ENCODE measurements at regions not wholly inside any gene's neighbourhood (a gene's known extent, or its start where the extent isn't known, plus 50 kb on each side); places are given as distances from the start of the nearest gene placed in this dataset.
A peak's percentile ranks its signal among the peaks of the same experiment; 100 is the strongest.

DNA sequence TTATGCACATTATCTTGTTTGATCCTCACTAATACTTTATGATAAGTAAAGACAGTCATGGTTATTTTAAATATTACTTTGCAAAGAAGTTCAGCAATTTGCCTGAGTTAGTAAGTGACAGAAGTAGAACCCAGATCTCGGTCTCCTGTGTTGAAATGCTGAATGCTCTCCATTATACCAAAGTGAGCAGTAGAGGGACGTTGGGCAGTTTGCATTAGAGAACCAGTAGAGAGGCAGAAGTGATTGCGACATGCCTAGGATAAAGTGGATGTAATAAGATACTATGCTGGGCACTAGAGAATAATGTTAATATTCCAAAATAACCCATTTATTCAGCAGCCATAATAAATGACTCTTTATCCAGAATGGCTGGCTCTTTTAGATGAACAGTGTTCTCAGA, 201.0 kb downstream of the PMAIP1 start:
- no peak for DNase-seq (ENCODE audit: low read depth)
- H3K4me3 ChIP-seq (ENCODE audit: low read depth, low read length): no peak overlapping the region
- TF ChIP-seq, protein P1, sequence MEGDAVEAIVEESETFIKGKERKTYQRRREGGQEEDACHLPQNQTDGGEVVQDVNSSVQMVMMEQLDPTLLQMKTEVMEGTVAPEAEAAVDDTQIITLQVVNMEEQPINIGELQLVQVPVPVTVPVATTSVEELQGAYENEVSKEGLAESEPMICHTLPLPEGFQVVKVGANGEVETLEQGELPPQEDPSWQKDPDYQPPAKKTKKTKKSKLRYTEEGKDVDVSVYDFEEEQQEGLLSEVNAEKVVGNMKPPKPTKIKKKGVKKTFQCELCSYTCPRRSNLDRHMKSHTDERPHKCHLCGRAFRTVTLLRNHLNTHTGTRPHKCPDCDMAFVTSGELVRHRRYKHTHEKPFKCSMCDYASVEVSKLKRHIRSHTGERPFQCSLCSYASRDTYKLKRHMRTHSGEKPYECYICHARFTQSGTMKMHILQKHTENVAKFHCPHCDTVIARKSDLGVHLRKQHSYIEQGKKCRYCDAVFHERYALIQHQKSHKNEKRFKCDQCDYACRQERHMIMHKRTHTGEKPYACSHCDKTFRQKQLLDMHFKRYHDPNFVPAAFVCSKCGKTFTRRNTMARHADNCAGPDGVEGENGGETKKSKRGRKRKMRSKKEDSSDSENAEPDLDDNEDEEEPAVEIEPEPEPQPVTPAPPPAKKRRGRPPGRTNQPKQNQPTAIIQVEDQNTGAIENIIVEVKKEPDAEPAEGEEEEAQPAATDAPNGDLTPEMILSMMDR (IDR thresholded peaks at IDR 0.05; ENCODE audit: insufficient read depth, low read length): no peak

DNA sequence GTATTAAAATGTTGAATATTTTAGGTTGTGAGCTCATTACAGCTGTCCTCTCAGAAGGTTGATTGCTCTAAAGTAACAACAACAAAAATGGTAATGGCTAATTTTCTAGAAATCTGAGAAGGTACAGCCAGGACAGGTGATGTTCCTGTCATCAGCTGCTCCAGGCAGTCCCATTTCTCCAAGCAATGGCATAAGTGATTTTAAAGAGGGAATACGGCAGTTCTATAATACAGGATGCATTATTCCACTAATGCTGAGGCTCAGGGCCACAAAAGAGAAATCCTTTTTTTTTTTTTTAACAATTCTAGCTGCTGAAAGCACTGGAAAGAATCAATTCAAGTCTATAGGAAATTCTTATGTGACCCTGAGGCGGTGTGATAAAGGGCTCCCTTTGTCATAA, 199.9 kb downstream of the PMAIP1 start:
- TF ChIP-seq, protein P1 (IDR thresholded peaks at IDR 0.05; ENCODE audit: insufficient read depth, low read length): no peak
- no peak overlapping the region for H3K4me3 ChIP-seq (ENCODE audit: low read depth, low read length)
- DNase-seq (ENCODE audit: low read depth): no peak

DNA sequence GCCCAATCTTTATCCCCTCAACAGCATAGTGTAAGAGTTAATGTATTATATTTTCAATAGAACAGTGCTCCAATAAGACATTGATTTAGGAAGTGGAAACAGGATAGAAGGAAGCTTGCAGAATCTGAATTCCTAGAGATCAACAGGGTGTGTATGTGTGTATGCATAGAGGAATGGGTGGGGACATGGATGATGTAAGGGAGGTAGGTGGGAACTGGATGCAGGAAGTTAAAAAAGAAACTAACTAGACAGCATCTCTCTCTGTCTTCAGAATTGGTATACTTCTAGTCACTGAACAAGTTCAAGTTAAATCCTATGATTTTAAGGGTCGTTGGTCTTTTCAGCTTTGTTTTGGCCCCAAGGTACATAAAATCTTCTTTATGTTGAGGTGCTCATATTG, 196.6 kb downstream of the PMAIP1 start:
- peak; percentile 12 for DNase-seq (ENCODE audit: low read depth)
- TF ChIP-seq, protein P1 (IDR thresholded peaks at IDR 0.05; ENCODE audit: insufficient read depth, low read length): no peak
- no peak overlapping the region for H3K4me3 ChIP-seq (ENCODE audit: low read depth, low read length)

DNA sequence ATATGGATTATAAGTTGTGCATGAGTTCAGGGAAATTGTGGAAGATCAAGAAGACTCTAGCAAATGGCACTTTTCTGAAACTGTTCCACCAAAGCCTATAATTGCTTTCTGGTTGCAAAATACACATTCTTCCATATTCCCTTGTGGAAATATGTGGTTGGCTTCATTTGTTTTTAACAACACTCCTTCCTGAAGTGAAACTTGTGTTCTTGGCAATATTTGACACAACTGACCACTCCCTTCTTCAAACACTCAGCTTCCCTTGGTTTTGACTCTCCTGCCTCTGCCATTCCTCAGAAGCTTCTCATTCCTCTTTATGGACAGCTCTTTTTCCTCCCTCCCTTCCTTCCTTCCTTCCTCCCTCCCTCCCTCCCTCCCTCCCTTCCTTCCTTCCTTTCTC, 192.3 kb downstream of the PMAIP1 start:
- no peak overlapping the region for H3K4me3 ChIP-seq (ENCODE audit: low read depth, low read length)
- DNase-seq (ENCODE audit: low read depth): peak; percentile 16
- TF ChIP-seq, protein P1 (IDR thresholded peaks at IDR 0.05; ENCODE audit: insufficient read depth, low read length): no peak

DNA sequence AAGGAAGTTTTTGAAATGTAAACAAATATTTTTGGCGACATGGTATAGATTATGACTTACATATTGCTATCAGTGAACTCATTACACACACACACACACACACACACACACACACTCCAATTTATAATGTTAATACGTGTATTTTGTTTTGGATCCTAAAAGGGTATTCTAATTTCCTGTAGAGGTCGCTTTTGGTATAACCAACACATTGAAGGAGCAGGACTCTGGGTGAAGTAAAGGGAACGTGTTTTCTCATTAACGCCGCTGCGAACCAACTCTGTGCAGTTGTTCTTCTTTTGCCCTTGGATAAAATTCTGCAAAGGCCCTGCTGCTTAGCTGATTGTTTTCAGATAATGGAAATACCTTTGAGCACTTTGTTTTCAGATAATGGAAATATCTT, 190.4 kb downstream of the PMAIP1 start:
- TF ChIP-seq, protein P1 (IDR thresholded peaks at IDR 0.05; ENCODE audit: insufficient read depth, low read length): no peak
- no peak overlapping the region for H3K4me3 ChIP-seq (ENCODE audit: low read depth, low read length)
- no peak for DNase-seq (ENCODE audit: low read depth)

DNA sequence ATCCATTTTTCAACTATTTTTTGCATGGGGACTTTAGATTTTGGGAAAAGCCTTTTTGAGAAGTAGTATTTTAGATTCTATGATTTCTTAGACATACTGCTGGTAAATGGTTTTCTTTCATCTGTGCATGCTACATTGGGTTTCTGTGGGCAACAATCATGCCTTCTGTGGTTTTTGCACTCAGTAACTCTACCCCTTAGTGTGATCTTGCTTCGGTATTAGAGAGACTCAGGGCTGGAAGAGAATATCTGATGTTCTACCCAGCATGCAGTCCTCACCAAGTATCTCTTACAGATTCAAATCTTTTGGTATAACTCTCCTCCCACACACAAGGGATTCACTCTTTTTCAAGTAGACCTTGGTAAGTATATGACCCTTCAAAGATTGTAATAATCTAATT, 183.0 kb downstream of the PMAIP1 start:
- TF ChIP-seq, protein P1 (IDR thresholded peaks at IDR 0.05; ENCODE audit: insufficient read depth, low read length): no peak
- H3K4me3 ChIP-seq (ENCODE audit: low read depth, low read length): no peak overlapping the region
- DNase-seq (ENCODE audit: low read depth): no peak

DNA sequence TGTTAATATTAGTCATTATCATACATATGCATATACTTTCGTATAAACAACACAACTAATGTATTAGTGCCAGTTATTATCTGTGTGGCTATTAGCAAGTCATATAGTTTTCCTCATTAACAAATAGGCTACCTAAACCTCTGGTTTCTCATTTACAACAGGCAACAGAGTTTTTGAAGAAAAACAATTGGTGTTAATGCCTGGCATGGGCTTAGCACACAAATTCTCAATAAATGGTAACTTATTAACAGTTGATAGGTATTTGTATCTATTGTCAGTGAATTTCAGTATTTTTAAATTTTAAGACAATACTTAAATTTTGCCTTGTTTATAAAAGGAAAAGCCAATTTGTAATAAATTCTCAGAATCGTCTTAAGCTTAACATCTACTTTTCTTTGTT, 182.5 kb downstream of the PMAIP1 start:
- TF ChIP-seq, protein P1 (IDR thresholded peaks at IDR 0.05; ENCODE audit: insufficient read depth, low read length): no peak
- H3K4me3 ChIP-seq (ENCODE audit: low read depth, low read length): no peak overlapping the region

More for the DNA sequence above, 182.5 kb downstream of the PMAIP1 start:
- DNase-seq (ENCODE audit: low read depth): no peak
